ENCODE measurements at regions not wholly inside any gene's neighbourhood (a gene's known extent, or its start where the extent isn't known, plus 50 kb on each side); places are given as distances from the start of the nearest gene placed in this dataset.
"Not testable (repeated sequence)": the region's sequence is repeated elsewhere in the genome, so short reads cannot be mapped to it uniquely, and the experiment has no call there.

DNA sequence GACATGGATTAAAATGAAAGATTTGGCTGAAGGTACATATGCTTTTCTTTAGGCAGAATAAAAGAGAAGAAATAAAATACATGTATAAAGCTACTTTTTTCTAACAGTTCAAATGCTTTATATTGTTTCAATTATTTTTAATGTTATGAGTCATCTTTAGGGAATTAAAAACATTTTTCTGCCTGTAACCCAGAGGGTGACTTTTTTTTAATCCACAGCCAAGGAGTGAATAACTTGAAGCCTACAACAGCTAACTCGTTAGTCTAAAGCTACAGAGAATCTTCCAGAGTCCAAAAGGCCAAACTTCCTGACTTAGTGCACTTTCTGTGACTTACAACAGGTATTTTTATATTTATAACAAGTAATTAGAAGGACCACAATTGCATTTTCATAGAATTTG, 151.6 kb downstream of the SEC23A start:
- H3K4me3 ChIP-seq (ENCODE audit: low read depth, low read length): no peak overlapping the region
- no peak for TF ChIP-seq CTCF (IDR thresholded peaks at IDR 0.05; ENCODE audit: low read depth, low read length)

- no peak for TF ChIP-seq CTCF (IDR thresholded peaks at IDR 0.05; ENCODE audit: low read depth, low read length)
- H3K4me3 ChIP-seq (ENCODE audit: low read depth, low read length): no peak overlapping the region
Observed at GRCh38 chr14:38950676-38951075, 152.4 kb downstream of the SEC23A start.

DNA sequence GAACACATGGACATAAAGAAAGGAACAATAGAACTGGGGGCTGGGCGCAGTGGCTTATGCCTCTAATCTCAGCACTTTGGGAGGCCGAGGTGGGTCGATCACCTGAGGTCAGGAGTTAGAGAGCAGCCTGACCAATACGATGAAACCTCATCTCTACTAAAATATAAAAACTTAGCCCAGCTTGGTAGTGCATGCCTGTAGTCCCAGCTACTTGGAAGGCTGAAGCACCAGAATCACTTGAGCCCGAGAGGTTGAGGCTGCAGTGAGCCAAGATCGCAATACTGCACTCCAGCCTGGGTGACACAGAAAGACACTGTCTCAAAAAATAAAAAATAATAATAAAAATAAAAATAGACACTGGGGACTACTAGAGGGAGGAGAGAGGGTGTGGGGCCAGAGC, 154.5 kb downstream of the SEC23A start:
- TF ChIP-seq CTCF (IDR thresholded peaks at IDR 0.05; ENCODE audit: low read depth, low read length): no peak
- H3K4me3 ChIP-seq (ENCODE audit: low read depth, low read length): no peak overlapping the region

GRCh38 chr14:38948171-38948570, 154.9 kb downstream of the SEC23A start:
- no peak for TF ChIP-seq CTCF (IDR thresholded peaks at IDR 0.05; ENCODE audit: low read depth, low read length)
- H3K4me3 ChIP-seq (ENCODE audit: low read depth, low read length): no peak overlapping the region

- TF ChIP-seq CTCF (IDR thresholded peaks at IDR 0.05; ENCODE audit: low read depth, low read length): no peak
- H3K4me3 ChIP-seq (ENCODE audit: low read depth, low read length): no peak overlapping the region
Observed at GRCh38 chr14:38947343-38947742, 155.7 kb downstream of the SEC23A start.

DNA sequence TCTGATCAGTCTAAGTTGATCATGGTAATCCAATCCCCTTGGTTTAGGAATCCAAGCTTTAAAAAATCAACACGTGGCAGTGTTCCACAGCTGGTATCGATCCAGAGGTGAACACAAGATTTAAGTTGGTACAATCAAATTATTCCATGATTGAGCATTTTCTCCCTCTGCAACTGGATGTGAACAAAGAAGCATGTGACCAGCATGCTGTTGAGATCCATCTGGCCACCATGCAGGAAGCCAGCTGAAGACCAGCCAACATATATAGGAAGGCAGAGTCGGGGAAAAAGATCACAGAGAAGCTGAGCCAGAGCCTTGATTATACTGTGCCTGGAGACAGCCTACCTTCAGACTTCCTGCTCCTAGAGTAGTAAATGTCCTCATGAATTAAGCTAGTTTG, 158.3 kb downstream of the SEC23A start:
- H3K4me3 ChIP-seq (ENCODE audit: low read depth, low read length): no peak overlapping the region
- no peak for TF ChIP-seq CTCF (IDR thresholded peaks at IDR 0.05; ENCODE audit: low read depth, low read length)

- H3K4me3 ChIP-seq (ENCODE audit: low read depth, low read length): no peak overlapping the region
- no peak for TF ChIP-seq CTCF (IDR thresholded peaks at IDR 0.05; ENCODE audit: low read depth, low read length)
Observed at GRCh38 chr14:38941488-38941887, 161.5 kb downstream of the SEC23A start.

- not testable (repeated sequence) for H3K4me3 ChIP-seq (ENCODE audit: low read depth, low read length)
Observed at GRCh38 chr14:38932653-38933000, 170.4 kb downstream of the SEC23A start.

Measured in WI38 (cell line).